GM19467 (cell line): ENCODE measurements at regions not wholly inside any gene's neighbourhood (a gene's known extent, or its start where the extent isn't known, plus 50 kb on each side); places are given as distances from the start of the nearest gene placed in this dataset.

Source experiments
- ATAC-seq: cut with Tn5 transposase; IDR thresholded peaks from one replicate; pipeline ENCODE4 v1.9.1; 2021; ENCODE audit warnings: mild to moderate bottlenecking, moderate library complexity; ENCODE audit not compliant: unreplicated experiment

- ATAC-seq = no peak
Measured at GRCh38 chr5:4212981-4213819, 617.6 kb downstream of the IRX1 start.

- no peak for ATAC-seq
Measured at GRCh38 chr5:4215143-4215542, 619.5 kb downstream of the IRX1 start.

GRCh38 chr5:4216142-4216541 is 620.5 kb downstream of the IRX1 start:
- no peak for ATAC-seq

GRCh38 chr5:4220016-4220415 is 624.4 kb downstream of the IRX1 start:
- ATAC-seq = no peak

GRCh38 chr5:4221048-4221447 is 625.4 kb downstream of the IRX1 start:
- no peak for ATAC-seq

- ATAC-seq = no peak
Measured at GRCh38 chr5:4222147-4222546, 626.5 kb downstream of the IRX1 start.

GRCh38 chr5:4222821-4223220 is 627.2 kb downstream of the IRX1 start:
- no peak for ATAC-seq

- ATAC-seq = no peak
Measured at GRCh38 chr5:4225741-4226140, 630.1 kb downstream of the IRX1 start.

GRCh38 chr5:4226565-4226964 is 630.9 kb downstream of the IRX1 start:
- ATAC-seq = no peak

- ATAC-seq = no peak
Measured at GRCh38 chr5:4228708-4229107, 633.1 kb downstream of the IRX1 start.

GRCh38 chr5:4229414-4230292 is 634.0 kb downstream of the IRX1 start:
- no peak for ATAC-seq

GRCh38 chr5:4230471-4230785 is 634.8 kb downstream of the IRX1 start:
- no peak for ATAC-seq

GRCh38 chr5:4230786-4231641 is 635.4 kb downstream of the IRX1 start:
- no peak for ATAC-seq

- no peak for ATAC-seq
Measured at GRCh38 chr5:4232084-4232483, 636.5 kb downstream of the IRX1 start.

- no peak for ATAC-seq
Measured at GRCh38 chr5:4233671-4234070, 638.0 kb downstream of the IRX1 start.

GRCh38 chr5:4243479-4244264 is 648.0 kb downstream of the IRX1 start:
- no peak for ATAC-seq

- ATAC-seq = no peak
Measured at GRCh38 chr5:4244306-4244705, 648.7 kb downstream of the IRX1 start.

GRCh38 chr5:4245076-4245475 is 649.4 kb downstream of the IRX1 start:
- no peak for ATAC-seq

GRCh38 chr5:4245511-4245910 is 649.9 kb downstream of the IRX1 start:
- no peak for ATAC-seq

- no peak for ATAC-seq
Measured at GRCh38 chr5:4246447-4246846, 650.8 kb downstream of the IRX1 start.
